Kidney epithelial cell (primary cell): ENCODE measurements at regions not wholly inside any gene's neighbourhood (a gene's known extent, or its start where the extent isn't known, plus 50 kb on each side); places are given as distances from the start of the nearest gene placed in this dataset.

Experiments used
- DNase-seq: peaks from one replicate; pipeline ENCODE4 v3.0.0-alpha.2; 2010; ENCODE audit warnings: low read depth
- H3K27me3 ChIP-seq: 2 replicates; pipeline ENCODE4 v1.6.0; 2011; ENCODE audit warnings: low read length; ENCODE audit not compliant: control insufficient read depth, insufficient read depth
- H3K36me3 ChIP-seq: 2 replicates; pipeline ENCODE4 v1.5.1; 2011; ENCODE audit warnings: low read length; ENCODE audit not compliant: control insufficient read depth, insufficient read depth
- H3K4me3 ChIP-seq: 2 replicates; pipeline ENCODE4 v1.5.1; 2011; ENCODE audit warnings: low read depth, mild to moderate bottlenecking, control low read depth, low read length
- CTCF ChIP-seq: IDR thresholded peaks from 2 replicates; pipeline ENCODE4 v1.5.1; 2011; ENCODE audit warnings: mild to moderate bottlenecking, moderate library complexity, low read length, control low read depth, inconsistent platforms; ENCODE audit not compliant: insufficient read depth, poor library complexity, severe bottlenecking

GRCh38 chr5:14054965-14055963 lies 87.9 kb upstream of the TRIO start:
- no peak for DNase-seq
- TF ChIP-seq CTCF: no peak
- H3K4me3 ChIP-seq: no peak overlapping the region
- no peaks in the 10 kb centered on the region for H3K27me3 ChIP-seq
- H3K36me3 ChIP-seq: no peaks in the 10 kb centered on the region

GRCh38 chr5:14054111-14054854 lies 88.9 kb upstream of the TRIO start:
- Histone ChIP-seq H3K36me3 (no peaks in the 10 kb centered on the region), H3K27me3 (no peaks in the 10 kb centered on the region), H3K4me3 (no peak overlapping the region)
- DNase-seq: no peak
- TF ChIP-seq CTCF: no peak

GRCh38 chr5:14050821-14051220 lies 92.3 kb upstream of the TRIO start:
- no peak for TF ChIP-seq CTCF
- no peaks in the 10 kb centered on the region for H3K27me3 ChIP-seq
- H3K36me3 ChIP-seq: no peaks in the 10 kb centered on the region
- DNase-seq: no peak
- H3K4me3 ChIP-seq: no peak overlapping the region

- Histone ChIP-seq H3K36me3 (no peaks in the 10 kb centered on the region), H3K27me3 (no peaks in the 10 kb centered on the region), H3K4me3 (no peak overlapping the region)
- no peak for DNase-seq
- TF ChIP-seq CTCF: no peak
Observed at GRCh38 chr5:14048434-14048833, 94.7 kb upstream of the TRIO start.

- Histone ChIP-seq H3K4me3 (no peak overlapping the region), H3K36me3 (no peaks in the 10 kb centered on the region), H3K27me3 (no peaks in the 10 kb centered on the region)
- no peak for DNase-seq
- TF ChIP-seq CTCF: no peak
Observed at GRCh38 chr5:14041528-14042192, 97.2 kb upstream of the DNAH5 start.
